ENCODE measurements at regions not wholly inside any gene's neighbourhood (a gene's known extent, or its start where the extent isn't known, plus 50 kb on each side); places are given as distances from the start of the nearest gene placed in this dataset.

GRCh38 chr4:95729596-95729995 is 110.3 kb upstream of the PDHA2 start:
- TF ChIP-seq CTCF (IDR thresholded peaks at IDR 0.05): no peak
- Histone ChIP-seq H3K27me3 (no peaks in the 10 kb centered on the region), H3K27ac (no peak overlapping the region), H3K9me3 (no peaks in the 10 kb centered on the region), H3K4me3 (no peak overlapping the region), H3K4me1 (no peaks in the 10 kb centered on the region), H3K36me3 (no peaks in the 10 kb centered on the region)
- intact Hi-C loops (cut with DNase I): no loop called here
- no peak for DNase-seq (ENCODE audit: low spot score in 2 of 2)

GRCh38 chr4:95728145-95728544 is 111.7 kb upstream of the PDHA2 start:
- H3K27ac ChIP-seq: no peak overlapping the region

GRCh38 chr4:95715830-95716229 is 124.1 kb upstream of the PDHA2 start:
- no peak for DNase-seq (ENCODE audit: low spot score in 2 of 2)
- H3K4me3 ChIP-seq: no peak overlapping the region
- H3K27ac ChIP-seq: no peak overlapping the region
- no peaks in the 10 kb centered on the region for H3K9me3 ChIP-seq
- TF ChIP-seq CTCF (IDR thresholded peaks at IDR 0.05): no peak
- H3K4me1 ChIP-seq: no peaks in the 10 kb centered on the region
- intact Hi-C loops (cut with DNase I): no loop called here
- no peaks in the 10 kb centered on the region for H3K27me3 ChIP-seq
- H3K36me3 ChIP-seq: no peaks in the 10 kb centered on the region

More at GRCh38 chr4:95728145-95728544, 111.7 kb upstream of the PDHA2 start:
- Histone ChIP-seq H3K27me3 (no peaks in the 10 kb centered on the region), H3K4me3 (no peak overlapping the region), H3K36me3 (no peaks in the 10 kb centered on the region), H3K9me3 (no peaks in the 10 kb centered on the region), H3K4me1 (no peaks in the 10 kb centered on the region)
- no peak for DNase-seq (ENCODE audit: low spot score in 2 of 2)
- intact Hi-C loops (cut with DNase I): no loop called here
- TF ChIP-seq CTCF (IDR thresholded peaks at IDR 0.05): no peak

GRCh38 chr4:95714571-95714970 is 125.3 kb upstream of the PDHA2 start:
- no peaks in the 10 kb centered on the region for H3K36me3 ChIP-seq
- DNase-seq (ENCODE audit: low spot score in 2 of 2): no peak
- H3K9me3 ChIP-seq: no peaks in the 10 kb centered on the region
- H3K27me3 ChIP-seq: no peaks in the 10 kb centered on the region
- no peak overlapping the region for H3K27ac ChIP-seq
- H3K4me3 ChIP-seq: no peak overlapping the region
- H3K4me1 ChIP-seq: no peaks in the 10 kb centered on the region
- intact Hi-C loops (cut with DNase I): no loop called here
- TF ChIP-seq CTCF (IDR thresholded peaks at IDR 0.05): no peak

- Histone ChIP-seq H3K36me3 (no peaks in the 10 kb centered on the region), H3K4me3 (no peak overlapping the region), H3K27ac (no peak overlapping the region), H3K9me3 (no peaks in the 10 kb centered on the region), H3K27me3 (no peaks in the 10 kb centered on the region), H3K4me1 (no peaks in the 10 kb centered on the region)
- intact Hi-C loops (cut with DNase I): no loop called here
- no peak for DNase-seq (ENCODE audit: low spot score in 2 of 2)
- TF ChIP-seq CTCF (IDR thresholded peaks at IDR 0.05): no peak
Measured at GRCh38 chr4:95705323-95705722, 134.6 kb upstream of the PDHA2 start.

- no peaks in the 10 kb centered on the region for H3K4me1 ChIP-seq
- intact Hi-C loops (cut with DNase I): no loop called here
- peak overlapping the region in 1 of 2 donors; percentile 26 for H3K27ac ChIP-seq
- no peaks in the 10 kb centered on the region for H3K27me3 ChIP-seq
- DNase-seq (ENCODE audit: low spot score in 2 of 2): no peak
- H3K36me3 ChIP-seq: no peaks in the 10 kb centered on the region
- no peak overlapping the region for H3K4me3 ChIP-seq
- no peaks in the 10 kb centered on the region for H3K9me3 ChIP-seq
- TF ChIP-seq CTCF (IDR thresholded peaks at IDR 0.05): no peak
Measured at GRCh38 chr4:95701500-95702170, 138.3 kb upstream of the PDHA2 start.
